GM12874 (cell line): ENCODE measurements at regions not wholly inside any gene's neighbourhood (a gene's known extent, or its start where the extent isn't known, plus 50 kb on each side); places are given as distances from the start of the nearest gene placed in this dataset.

Source experiments
- TF ChIP-seq, protein P1 (sequence below): IDR thresholded peaks from 2 replicates; pipeline ENCODE4 v1.5.1; 2011; ENCODE audit warnings: low read depth, mild to moderate bottlenecking, control low read depth, low read length, moderate library complexity; ENCODE audit not compliant: insufficient read depth

GRCh38 chr1:213678348-213678747 is 309.4 kb upstream of the PROX1 start:
- TF ChIP-seq, protein P1, sequence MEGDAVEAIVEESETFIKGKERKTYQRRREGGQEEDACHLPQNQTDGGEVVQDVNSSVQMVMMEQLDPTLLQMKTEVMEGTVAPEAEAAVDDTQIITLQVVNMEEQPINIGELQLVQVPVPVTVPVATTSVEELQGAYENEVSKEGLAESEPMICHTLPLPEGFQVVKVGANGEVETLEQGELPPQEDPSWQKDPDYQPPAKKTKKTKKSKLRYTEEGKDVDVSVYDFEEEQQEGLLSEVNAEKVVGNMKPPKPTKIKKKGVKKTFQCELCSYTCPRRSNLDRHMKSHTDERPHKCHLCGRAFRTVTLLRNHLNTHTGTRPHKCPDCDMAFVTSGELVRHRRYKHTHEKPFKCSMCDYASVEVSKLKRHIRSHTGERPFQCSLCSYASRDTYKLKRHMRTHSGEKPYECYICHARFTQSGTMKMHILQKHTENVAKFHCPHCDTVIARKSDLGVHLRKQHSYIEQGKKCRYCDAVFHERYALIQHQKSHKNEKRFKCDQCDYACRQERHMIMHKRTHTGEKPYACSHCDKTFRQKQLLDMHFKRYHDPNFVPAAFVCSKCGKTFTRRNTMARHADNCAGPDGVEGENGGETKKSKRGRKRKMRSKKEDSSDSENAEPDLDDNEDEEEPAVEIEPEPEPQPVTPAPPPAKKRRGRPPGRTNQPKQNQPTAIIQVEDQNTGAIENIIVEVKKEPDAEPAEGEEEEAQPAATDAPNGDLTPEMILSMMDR = no peak

DNA sequence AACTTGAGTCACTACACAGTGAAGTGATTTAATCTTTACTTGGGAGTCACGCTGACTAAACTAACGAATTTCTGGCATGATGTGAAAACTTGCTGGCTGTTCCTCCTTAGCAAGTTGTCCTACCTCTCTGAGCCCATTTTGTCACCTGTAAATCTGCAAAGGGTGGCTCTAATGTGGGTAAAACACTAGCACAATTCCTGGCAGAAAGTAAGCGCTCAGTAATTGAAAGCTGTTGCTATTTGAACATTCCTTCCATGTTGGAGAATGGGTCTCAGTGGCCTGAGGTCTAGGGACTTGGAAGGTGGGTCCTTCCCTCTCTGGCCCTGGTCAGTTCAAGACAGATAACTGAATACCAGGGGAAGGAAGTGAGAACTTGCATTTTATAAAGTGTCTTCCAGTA is 309.0 kb upstream of the PROX1 start:
- TF ChIP-seq, protein P1 = no peak

DNA sequence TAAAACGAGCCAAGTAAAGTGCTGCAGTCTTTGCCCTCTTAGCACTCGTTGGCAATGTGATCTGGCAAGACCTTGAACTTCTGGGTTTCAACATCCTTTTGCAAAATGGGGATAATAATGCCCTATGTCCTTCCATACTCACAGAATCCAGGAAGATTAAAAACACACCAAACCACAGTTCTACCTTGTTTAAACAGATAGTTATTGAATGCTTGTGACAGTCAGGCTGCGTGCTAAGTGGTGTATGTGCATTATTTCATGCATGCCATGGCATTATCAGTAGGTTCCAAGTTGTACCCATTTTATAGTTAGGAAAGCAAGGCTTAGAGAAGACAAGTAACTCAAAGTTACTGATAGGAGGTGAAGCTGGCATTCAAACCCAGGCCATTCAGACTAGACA is 308.6 kb upstream of the PROX1 start:
- TF ChIP-seq, protein P1 = no peak

DNA sequence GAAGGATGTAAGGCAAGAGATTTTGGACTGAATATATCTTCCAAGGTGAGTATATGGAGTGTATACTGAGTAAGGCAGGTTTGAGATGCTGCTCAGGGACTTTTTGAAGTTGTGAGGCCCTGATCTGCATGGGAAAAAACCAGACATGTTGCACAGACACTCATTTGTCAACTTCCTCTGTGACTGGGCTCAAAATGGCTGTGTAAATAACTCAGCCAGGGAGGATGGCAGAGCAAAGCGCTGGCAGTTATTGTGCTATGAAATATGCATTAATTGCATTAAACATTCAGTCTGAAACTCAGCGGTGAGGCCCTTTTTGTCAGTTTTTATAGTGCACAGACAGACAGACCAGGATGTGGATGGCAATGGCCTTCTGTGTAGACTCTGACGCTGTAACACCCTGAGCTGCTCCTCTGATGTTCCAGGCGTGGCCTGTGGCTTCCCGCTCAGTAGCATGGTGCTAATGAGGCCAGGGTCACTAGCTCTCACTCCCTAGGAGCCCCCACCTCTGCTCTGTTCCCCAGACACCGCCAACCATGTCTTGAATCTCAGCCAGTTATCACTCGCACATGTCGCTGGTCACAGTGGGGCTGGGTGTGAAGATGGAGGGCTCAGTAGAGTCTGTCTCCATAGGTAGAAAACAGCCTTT is 307.0 kb upstream of the PROX1 start:
- TF ChIP-seq, protein P1 = no peak

DNA sequence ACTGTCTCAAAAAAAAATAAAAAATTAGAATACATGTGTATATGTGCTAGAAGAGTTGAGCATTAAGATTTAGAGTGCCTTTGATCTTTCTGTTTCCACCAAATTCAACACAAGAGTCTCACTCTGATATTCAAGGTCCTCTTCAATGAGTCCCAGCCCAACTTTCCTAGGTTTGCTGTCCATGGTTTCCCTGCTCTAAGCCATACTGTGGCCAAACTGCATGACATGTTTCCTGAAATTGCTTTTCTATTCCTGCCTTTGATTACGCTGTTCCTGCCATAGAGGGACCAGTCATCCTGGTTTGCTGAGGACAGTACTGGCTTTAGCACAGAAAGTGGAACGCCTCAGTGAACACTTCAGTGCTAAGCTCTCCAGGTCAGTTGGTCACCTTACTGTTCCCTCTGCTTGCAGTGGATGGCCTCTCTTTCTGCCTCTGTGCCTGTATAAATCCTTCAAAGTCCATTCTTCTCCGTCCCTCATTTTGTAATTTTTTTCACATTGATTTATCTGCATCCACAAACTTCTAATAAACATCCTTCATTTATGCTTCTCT is 305.9 kb upstream of the PROX1 start:
- TF ChIP-seq, protein P1 = no peak

- TF ChIP-seq, protein P1 = no peak
Observed at GRCh38 chr1:213683529-213683928, 304.2 kb upstream of the PROX1 start.

- TF ChIP-seq, protein P1 = no peak
Observed at GRCh38 chr1:213684454-213684853, 303.3 kb upstream of the PROX1 start.
